Spleen (tissue), 11 donors: ENCODE measurements at regions not wholly inside any gene's neighbourhood (a gene's known extent, or its start where the extent isn't known, plus 50 kb on each side); places are given as distances from the start of the nearest gene placed in this dataset.

Source experiments
- DNase-seq: peaks from one replicate; pipeline ENCODE4 v3.0.0-alpha.2; 2020
- H3K27ac ChIP-seq, 8 donors: fragments of 200-600 bp; sonication (generic) in 7 of 8; 1 replicate in 4 of 8; 2 replicates in 4 of 8; pipeline versions ENCODE4 v1.5.0 to v1.8.0; 2016 to 2021; ENCODE audit warnings: inconsistent platforms in 4 of 8, mild to moderate bottlenecking in 4 of 8, moderate library complexity in 1 of 8
- H3K27me3 ChIP-seq, 7 donors: fragments of 200-600 bp; sonication (generic) in 6 of 7; replicated peaks in 1 of 7; 1 replicate in 4 of 7; 2 replicates in 3 of 7; pipeline versions ENCODE4 v1.5.0 to v1.8.0; 2016 to 2021; ENCODE audit warnings: inconsistent platforms in 3 of 7, mild to moderate bottlenecking in 1 of 7
- H3K36me3 ChIP-seq, 6 donors: fragments of 200-600 bp; sonication (generic) in 5 of 6; 1 replicate in 4 of 6; 2 replicates in 2 of 6; pipeline versions ENCODE4 v1.5.0 to v1.8.0; 2016 to 2021; ENCODE audit warnings: inconsistent platforms in 2 of 6
- H3K4me1 ChIP-seq, 6 donors: fragments of 200-600 bp; sonication (generic) in 5 of 6; 1 replicate in 3 of 6; 2 replicates in 3 of 6; pipeline versions ENCODE4 v1.5.0 to v1.8.0; 2016 to 2021; ENCODE audit warnings: inconsistent platforms in 3 of 6
- H3K4me3 ChIP-seq, 8 donors: fragments of 200-600 bp; sonication (generic) in 7 of 8; 1 replicate in 4 of 8; 2 replicates in 4 of 8; pipeline versions ENCODE4 v1.5.0 to v1.8.0; 2016 to 2021; ENCODE audit warnings: inconsistent platforms in 4 of 8, mild to moderate bottlenecking in 4 of 8, moderate library complexity in 2 of 8
- H3K9me3 ChIP-seq, 8 donors: fragments of 200-600 bp; sonication (generic) in 7 of 8; 1 replicate in 4 of 8; 2 replicates in 4 of 8; pipeline versions ENCODE4 v1.5.0 to v1.8.0; 2016 to 2021; ENCODE audit warnings: inconsistent platforms in 4 of 8
- POLR2A ChIP-seq, 3 donors: fragments of 450-650 bp; IDR thresholded peaks; one replicate each; pipeline ENCODE4 v1.5.1; 2017; ENCODE audit warnings: antibody characterized with exemption in 3 of 3, mild to moderate bottlenecking in 1 of 3
- POLR2AphosphoS5 ChIP-seq, 3 donors: sonication (generic); formaldehyde crosslinking; IDR thresholded peaks; one replicate each; pipeline ENCODE4 v1.5.1; 2017; ENCODE audit warnings: antibody characterized with exemption in 3 of 3
- WGBS, 5 donors: extraction: QIAGEN DNeasy Blood & Tissue Kit in 3 of 5; methylation state at CpG; one replicate each; pipeline versions ENCODE4 v1.1.5 to v1.1.7; 2013 to 2018; 5-methylcytosine and 5-hydroxymethylcytosine counted together
- intact Hi-C: fragments of 100-400 bp; cut with DNase I; formaldehyde crosslinking; loops from one replicate; pipeline ENCODE4 v1.15.0; 2023; ENCODE audit warnings: low total_unique reads
- TF ChIP-seq, protein P1 (sequence below), 11 experiments: fragments of 200-600 bp in 7 of 11; fragments of 450-650 bp in 4 of 11; sonication (generic) in 4 of 11; IDR thresholded peaks in 8 of 11; conservative IDR thresholded peaks in 3 of 11; 1 replicate in 7 of 11; 2 replicates in 4 of 11; pipeline versions ENCODE4 v1.4.0 to v1.8.0; 2016 to 2021; ENCODE audit warnings: antibody characterized with exemption in 11 of 11, inconsistent platforms in 4 of 11, mild to moderate bottlenecking in 1 of 11
- donor health status: healthy with polysubstance abuse.
- donor health status: DM: no; HTN: no; CAD: no; lungs with moderate emphysema.
- donor health status: DM: no; HTN: no; CAD: no.
- donor health status: Bipolar disorder and iron deficiency.
- donor health status: healthy.
- donor health status: DM: no; HTN: no; CAD: no.
- donor health status: DM: yes; HTN: yes; CAD: no.

DNA sequence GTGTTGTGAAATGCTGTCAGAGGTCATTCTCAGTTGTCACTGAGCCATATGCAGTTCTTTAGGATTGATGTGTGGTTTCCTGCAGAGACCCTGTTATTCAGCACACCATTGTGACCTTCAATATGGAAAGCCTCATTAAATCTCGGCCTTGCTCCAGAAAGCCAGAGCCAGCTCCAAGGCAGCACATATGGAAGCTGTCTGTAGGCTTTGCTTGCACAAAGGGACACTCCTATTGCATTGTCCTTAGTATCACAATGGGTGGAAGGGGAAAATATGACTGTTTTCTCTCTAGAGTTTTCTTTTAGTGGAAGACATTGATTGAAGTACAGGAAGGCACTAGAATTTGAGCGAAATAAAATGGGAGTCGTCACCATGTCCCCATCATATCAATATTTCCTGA lies 179.0 kb downstream of the CEP135 start:
- H3K4me1 ChIP-seq = no peaks in the 10 kb centered on the region
- H3K36me3 ChIP-seq = no peaks in the 10 kb centered on the region
- no peak overlapping the region for H3K27ac ChIP-seq
- TF ChIP-seq, protein P1, sequence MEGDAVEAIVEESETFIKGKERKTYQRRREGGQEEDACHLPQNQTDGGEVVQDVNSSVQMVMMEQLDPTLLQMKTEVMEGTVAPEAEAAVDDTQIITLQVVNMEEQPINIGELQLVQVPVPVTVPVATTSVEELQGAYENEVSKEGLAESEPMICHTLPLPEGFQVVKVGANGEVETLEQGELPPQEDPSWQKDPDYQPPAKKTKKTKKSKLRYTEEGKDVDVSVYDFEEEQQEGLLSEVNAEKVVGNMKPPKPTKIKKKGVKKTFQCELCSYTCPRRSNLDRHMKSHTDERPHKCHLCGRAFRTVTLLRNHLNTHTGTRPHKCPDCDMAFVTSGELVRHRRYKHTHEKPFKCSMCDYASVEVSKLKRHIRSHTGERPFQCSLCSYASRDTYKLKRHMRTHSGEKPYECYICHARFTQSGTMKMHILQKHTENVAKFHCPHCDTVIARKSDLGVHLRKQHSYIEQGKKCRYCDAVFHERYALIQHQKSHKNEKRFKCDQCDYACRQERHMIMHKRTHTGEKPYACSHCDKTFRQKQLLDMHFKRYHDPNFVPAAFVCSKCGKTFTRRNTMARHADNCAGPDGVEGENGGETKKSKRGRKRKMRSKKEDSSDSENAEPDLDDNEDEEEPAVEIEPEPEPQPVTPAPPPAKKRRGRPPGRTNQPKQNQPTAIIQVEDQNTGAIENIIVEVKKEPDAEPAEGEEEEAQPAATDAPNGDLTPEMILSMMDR (IDR thresholded peaks at IDR 0.05 in 8 of 11, conservative IDR thresholded peaks at IDR 0.05 in 3 of 11) = no peak
- TF ChIP-seq POLR2AphosphoS5 (IDR thresholded peaks at IDR 0.05) (no peak), POLR2A (IDR thresholded peaks at IDR 0.05) (no peak)
- H3K9me3 ChIP-seq = no peaks in the 10 kb centered on the region
- intact Hi-C loops = no loop called here
- H3K27me3 ChIP-seq = no peaks in the 10 kb centered on the region
- no peak overlapping the region for H3K4me3 ChIP-seq
- WGBS, 5 donors = 66 to 89% (median 69%) methylated on average over 3 of the region's 3 CpGs
- no peak for DNase-seq

DNA sequence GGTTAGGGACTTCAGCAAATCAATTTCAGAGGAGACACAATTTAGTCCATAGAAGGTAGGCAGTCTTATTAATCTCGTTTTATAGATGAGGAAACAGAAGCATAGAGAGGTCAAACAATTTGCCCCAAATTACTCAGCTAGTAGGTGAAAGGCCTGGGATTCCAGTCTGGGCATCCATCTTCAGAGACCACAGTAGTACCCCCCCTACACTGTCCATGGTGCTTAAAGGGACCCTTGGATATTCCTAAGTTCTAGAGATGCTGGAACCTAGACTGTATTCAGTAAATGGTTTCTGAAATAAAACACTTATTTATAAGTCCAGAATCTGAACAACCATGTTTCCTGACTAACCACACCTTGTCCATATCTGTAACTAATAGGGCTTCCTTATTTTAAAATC lies 174.8 kb downstream of the CEP135 start:
- TF ChIP-seq POLR2AphosphoS5 (IDR thresholded peaks at IDR 0.05) = no peak
- no peak for TF ChIP-seq POLR2A (IDR thresholded peaks at IDR 0.05)
- TF ChIP-seq, protein P1 (IDR thresholded peaks at IDR 0.05 in 8 of 11, conservative IDR thresholded peaks at IDR 0.05 in 3 of 11) = no peak
- intact Hi-C loops = no loop called here
- DNase-seq = no peak
- Histone ChIP-seq H3K9me3 (no peaks in the 10 kb centered on the region), H3K4me1 (no peaks in the 10 kb centered on the region), H3K4me3 (no peak overlapping the region), H3K27me3 (no peaks in the 10 kb centered on the region), H3K27ac (no peak overlapping the region), H3K36me3 (no peaks in the 10 kb centered on the region)
- 59 to 77% (median 70%) methylated on average over 1 of the region's 1 CpG for WGBS, 5 donors

DNA sequence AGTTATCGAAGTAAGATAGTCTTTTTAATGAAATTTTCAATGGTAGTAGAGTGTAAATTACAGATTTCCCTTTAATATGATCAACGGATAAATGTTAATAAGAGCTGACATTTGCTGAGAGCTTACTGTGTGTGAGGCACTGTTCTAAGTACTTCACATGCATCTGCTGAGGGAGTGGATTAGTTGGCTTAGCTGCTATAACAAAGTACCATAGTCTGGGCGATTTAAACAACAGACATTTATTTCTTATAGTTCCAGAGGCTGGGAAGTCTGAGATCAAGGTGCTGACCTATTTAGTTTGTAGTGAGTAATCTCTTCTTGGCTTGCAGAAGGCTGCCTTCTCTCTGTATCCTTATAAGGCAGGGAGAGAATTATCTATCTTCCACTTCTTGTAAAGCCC lies 174.3 kb downstream of the CEP135 start:
- Histone ChIP-seq H3K36me3 (no peaks in the 10 kb centered on the region), H3K4me1 (no peaks in the 10 kb centered on the region), H3K9me3 (no peaks in the 10 kb centered on the region), H3K4me3 (no peak overlapping the region), H3K27ac (no peak overlapping the region), H3K27me3 (no peaks in the 10 kb centered on the region)
- DNase-seq = no peak
- TF ChIP-seq POLR2AphosphoS5 (IDR thresholded peaks at IDR 0.05) = no peak
- TF ChIP-seq, protein P1 (IDR thresholded peaks at IDR 0.05 in 8 of 11, conservative IDR thresholded peaks at IDR 0.05 in 3 of 11) = no peak
- TF ChIP-seq POLR2A (IDR thresholded peaks at IDR 0.05) = no peak
- intact Hi-C loops = no loop called here
- 66 to 86% (median 74%) methylated on average over 3 of the region's 3 CpGs for WGBS, 5 donors

DNA sequence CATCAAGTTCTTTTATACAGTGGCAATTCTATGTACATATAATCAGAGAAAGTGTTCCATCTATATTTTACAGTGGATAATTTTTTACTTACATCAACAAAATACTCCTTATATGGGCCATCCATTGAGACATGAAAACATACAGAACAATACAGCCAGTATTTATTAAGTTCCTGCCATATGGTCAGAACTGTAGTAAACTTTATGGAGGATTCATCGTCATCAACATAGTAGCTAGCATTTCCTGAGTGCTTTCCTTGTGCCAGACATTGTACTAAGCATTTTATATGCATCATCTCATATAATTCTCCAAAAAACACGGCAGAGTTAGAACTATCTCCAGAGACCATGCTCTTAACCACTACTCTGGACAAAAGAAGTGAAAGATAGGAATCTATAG lies 170.1 kb downstream of the CEP135 start:
- intact Hi-C loops = no loop called here
- no peak for DNase-seq
- no peak overlapping the region for H3K27ac ChIP-seq
- H3K4me3 ChIP-seq = no peak overlapping the region
- H3K36me3 ChIP-seq = no peaks in the 10 kb centered on the region
- H3K27me3 ChIP-seq = no peaks in the 10 kb centered on the region
- WGBS, 5 donors = 79 to 89% (median 85%) methylated on average over 2 of the region's 2 CpGs
- H3K4me1 ChIP-seq = peaks cover 0 to 4% (median 0%) of the 10 kb centered on the region in 6 donors
- TF ChIP-seq POLR2AphosphoS5 (IDR thresholded peaks at IDR 0.05) (no peak), POLR2A (IDR thresholded peaks at IDR 0.05) (no peak)
- TF ChIP-seq, protein P1 (IDR thresholded peaks at IDR 0.05 in 8 of 11, conservative IDR thresholded peaks at IDR 0.05 in 3 of 11) = no peak
- no peaks in the 10 kb centered on the region for H3K9me3 ChIP-seq
